ENCODE measurements at regions not wholly inside any gene's neighbourhood (a gene's known extent, or its start where the extent isn't known, plus 50 kb on each side); places are given as distances from the start of the nearest gene placed in this dataset.

DNA sequence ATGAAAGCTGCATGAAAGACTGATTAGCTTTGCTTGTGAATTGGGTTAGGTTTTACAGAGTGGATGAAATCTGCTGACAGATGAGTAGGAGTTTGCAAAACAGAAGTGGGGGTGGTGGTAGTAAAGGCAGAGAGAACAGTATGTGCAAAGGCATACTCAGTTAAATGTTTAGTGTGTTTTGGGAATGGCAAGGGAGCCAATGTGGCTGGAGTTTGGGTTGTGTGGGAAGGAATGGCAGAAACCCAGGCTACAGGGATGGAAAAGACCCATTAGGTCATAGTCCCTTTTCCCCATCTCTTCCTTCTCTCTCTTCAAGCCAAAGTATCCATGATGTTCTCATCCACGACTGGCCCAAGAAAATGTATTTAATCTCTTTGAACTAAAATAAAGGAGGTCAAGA lies 362.2 kb upstream of the LYPLAL1 start:
- no peaks in the 10 kb centered on the region for H4K20me1 ChIP-seq (ENCODE audit: insufficient read depth, low read length)
- intact Hi-C loops (cut with micrococcal nuclease): no loop called here
- H3K36me3 ChIP-seq (replicated peaks in 1 of 2; ENCODE audit: control insufficient read depth in 1 of 2, insufficient read depth in 2 of 2, low read length in 2 of 2): no peaks in the 10 kb centered on the region
- H3K27ac ChIP-seq (ENCODE audit: low read depth in 1 of 2, low read length in 2 of 2): no peak overlapping the region
- no peak overlapping the region for H3K4me2 ChIP-seq (replicated peaks; ENCODE audit: extremely low read depth, low read length, poor library complexity, severe bottlenecking)
- Mint-ChIP-seq H3K36me3 (no peaks in the 10 kb centered on the region), H3K4me3 (no peak overlapping the region), H3K27me3 (ENCODE audit: low read depth in 3 of 3) (no peaks in the 10 kb centered on the region), H3K9me3 (peaks cover 0 to 3% (median 0%) of the 10 kb centered on the region in 7 donors), H3K4me1 (no peaks in the 10 kb centered on the region), H3K27ac (no peak overlapping the region)
- H3K27me3 ChIP-seq (ENCODE audit: control insufficient read depth in 2 of 2, insufficient read depth in 2 of 2, low read length in 2 of 2): no peaks in the 10 kb centered on the region
- WGBS (ENCODE audit: insufficient coverage): no CpG with 5 or more reads among the region's 1 CpG
- H3K9me3 ChIP-seq (replicated peaks in 1 of 2; ENCODE audit: control insufficient read depth in 1 of 2, insufficient read depth in 1 of 2, low read length in 2 of 2): no peaks in the 10 kb centered on the region
- H3K4me3 ChIP-seq (replicated peaks in 1 of 3; ENCODE audit: low read depth in 2 of 3, low read length in 3 of 3): no peak overlapping the region
- TF ChIP-seq, protein P1, sequence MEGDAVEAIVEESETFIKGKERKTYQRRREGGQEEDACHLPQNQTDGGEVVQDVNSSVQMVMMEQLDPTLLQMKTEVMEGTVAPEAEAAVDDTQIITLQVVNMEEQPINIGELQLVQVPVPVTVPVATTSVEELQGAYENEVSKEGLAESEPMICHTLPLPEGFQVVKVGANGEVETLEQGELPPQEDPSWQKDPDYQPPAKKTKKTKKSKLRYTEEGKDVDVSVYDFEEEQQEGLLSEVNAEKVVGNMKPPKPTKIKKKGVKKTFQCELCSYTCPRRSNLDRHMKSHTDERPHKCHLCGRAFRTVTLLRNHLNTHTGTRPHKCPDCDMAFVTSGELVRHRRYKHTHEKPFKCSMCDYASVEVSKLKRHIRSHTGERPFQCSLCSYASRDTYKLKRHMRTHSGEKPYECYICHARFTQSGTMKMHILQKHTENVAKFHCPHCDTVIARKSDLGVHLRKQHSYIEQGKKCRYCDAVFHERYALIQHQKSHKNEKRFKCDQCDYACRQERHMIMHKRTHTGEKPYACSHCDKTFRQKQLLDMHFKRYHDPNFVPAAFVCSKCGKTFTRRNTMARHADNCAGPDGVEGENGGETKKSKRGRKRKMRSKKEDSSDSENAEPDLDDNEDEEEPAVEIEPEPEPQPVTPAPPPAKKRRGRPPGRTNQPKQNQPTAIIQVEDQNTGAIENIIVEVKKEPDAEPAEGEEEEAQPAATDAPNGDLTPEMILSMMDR (IDR thresholded peaks at IDR 0.05): no peak
- no peaks in the 10 kb centered on the region for H3K4me1 ChIP-seq (ENCODE audit: control insufficient read depth in 1 of 2, insufficient read depth in 2 of 2, low read length in 2 of 2)
- no peak for DNase-seq
- no peaks in the 10 kb centered on the region for H3K79me2 ChIP-seq (ENCODE audit: insufficient read depth, low read length)
- no peak overlapping the region for H3K9ac ChIP-seq (ENCODE audit: insufficient read depth, low read length, poor library complexity, severe bottlenecking)
- no peak overlapping the region for H2AFZ ChIP-seq (ENCODE audit: insufficient read depth, low read depth, low read length, poor library complexity, severe bottlenecking)

DNA sequence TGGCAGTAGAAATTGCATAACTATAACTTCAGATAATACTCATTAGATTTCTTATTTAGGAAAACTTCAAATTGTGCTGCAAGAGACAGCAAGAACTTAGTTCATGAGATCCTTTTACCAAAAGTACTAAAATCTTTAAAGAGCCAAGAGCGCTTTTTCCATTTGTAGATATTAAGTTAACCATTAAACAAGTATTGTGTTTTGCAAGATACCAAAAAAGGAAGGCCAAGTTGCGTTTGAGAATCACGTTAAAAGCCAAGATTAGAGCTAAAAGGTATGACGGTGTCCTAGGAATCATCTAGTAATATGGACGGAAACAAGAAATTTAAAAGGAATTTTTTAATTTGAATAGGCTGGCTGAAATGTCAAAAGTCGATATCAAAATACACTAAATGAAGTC lies 361.3 kb upstream of the LYPLAL1 start:
- Histone ChIP-seq H3K4me2 (replicated peaks; ENCODE audit: extremely low read depth, low read length, poor library complexity, severe bottlenecking) (no peak overlapping the region), H3K4me1 (ENCODE audit: control insufficient read depth in 1 of 2, insufficient read depth in 2 of 2, low read length in 2 of 2) (no peaks in the 10 kb centered on the region), H3K4me3 (replicated peaks in 1 of 3; ENCODE audit: low read depth in 2 of 3, low read length in 3 of 3) (no peak overlapping the region), H3K79me2 (ENCODE audit: insufficient read depth, low read length) (no peaks in the 10 kb centered on the region), H3K36me3 (replicated peaks in 1 of 2; ENCODE audit: control insufficient read depth in 1 of 2, insufficient read depth in 2 of 2, low read length in 2 of 2) (no peaks in the 10 kb centered on the region), H2AFZ (ENCODE audit: insufficient read depth, low read depth, low read length, poor library complexity, severe bottlenecking) (no peak overlapping the region), H3K9me3 (replicated peaks in 1 of 2; ENCODE audit: control insufficient read depth in 1 of 2, insufficient read depth in 1 of 2, low read length in 2 of 2) (no peaks in the 10 kb centered on the region), H4K20me1 (ENCODE audit: insufficient read depth, low read length) (no peaks in the 10 kb centered on the region), H3K9ac (ENCODE audit: insufficient read depth, low read length, poor library complexity, severe bottlenecking) (no peak overlapping the region), H3K27ac (ENCODE audit: low read depth in 1 of 2, low read length in 2 of 2) (no peak overlapping the region), H3K27me3 (ENCODE audit: control insufficient read depth in 2 of 2, insufficient read depth in 2 of 2, low read length in 2 of 2) (no peaks in the 10 kb centered on the region)
- H3K27me3 Mint-ChIP-seq (ENCODE audit: low read depth in 3 of 3): no peaks in the 10 kb centered on the region
- TF ChIP-seq, protein P1 (IDR thresholded peaks at IDR 0.05): no peak
- intact Hi-C loops (cut with micrococcal nuclease): no loop called here
- peaks cover 0 to 2% (median 0%) of the 10 kb centered on the region in 7 donors for H3K9me3 Mint-ChIP-seq
- no peaks in the 10 kb centered on the region for H3K36me3 Mint-ChIP-seq
- no peak overlapping the region for H3K4me3 Mint-ChIP-seq
- H3K4me1 Mint-ChIP-seq: no peaks in the 10 kb centered on the region
- no peak for DNase-seq
- whole genome bisulfite sequencing (ENCODE audit: insufficient coverage): 83% methylated on average over 3 of the region's 6 CpGs
- no peak overlapping the region for H3K27ac Mint-ChIP-seq
